K562 (cell line): ENCODE measurements at regions not wholly inside any gene's neighbourhood (a gene's known extent, or its start where the extent isn't known, plus 50 kb on each side); places are given as distances from the start of the nearest gene placed in this dataset.

Experiments
- ADNP ChIP-seq: fragments of 200-800 bp; sonication (Bioruptor generic); IDR thresholded peaks from 2 replicates; pipeline ENCODE4 v1.6.1; 2016; ENCODE audit warnings: missing genetic modification characterization, missing compliant biosample characterization
- ATF7 ChIP-seq: fragments of 450-650 bp; IDR thresholded peaks from 2 replicates; pipeline ENCODE4 v1.7.1; 2014; ENCODE audit warnings: mild to moderate bottlenecking, moderate library complexity
- BRF2 ChIP-seq: IDR thresholded peaks from 3 replicates; pipeline ENCODE4 v1.6.1; 2011; ENCODE audit warnings: borderline replicate concordance, mild to moderate bottlenecking; ENCODE audit not compliant: insufficient read length, insufficient read depth
- EGR1 ChIP-seq: fragments of 450-650 bp; conservative IDR thresholded peaks from 2 replicates; pipeline ENCODE4 v1.6.1; 2017; ENCODE audit warnings: mild to moderate bottlenecking
- EP300 ChIP-seq: IDR thresholded peaks from 2 replicates; pipeline ENCODE4 v1.6.1; 2012; ENCODE audit warnings: low read length, improper control_type of control experiment
- MYC ChIP-seq, 2 experiments: fragments of 250-450 bp in 1 of 2; sonication (Bioruptor Pico) in 1 of 2; IDR thresholded peaks; 2 replicates each; pipeline versions ENCODE4 v1.5.1 to v1.6.1; 2012 to 2021; ENCODE audit warnings: low read depth in 2 of 2, borderline replicate concordance in 1 of 2, improper control_type of control experiment in 1 of 2, low read length in 1 of 2, mild to moderate bottlenecking in 1 of 2, moderate library complexity in 1 of 2
- ZHX1 ChIP-seq: fragments of 150-350 bp; conservative IDR thresholded peaks from 2 replicates; pipeline ENCODE4 v1.6.1; 2014; ENCODE audit warnings: low read length

- TF ChIP-seq MYC (IDR thresholded peaks at IDR 0.05; ENCODE audit: low read depth, low read length) (no peak), MYC (CRISPR knock-in tag; IDR thresholded peaks at IDR 0.05; ENCODE audit: borderline replicate concordance, low read depth) (no peak), ZHX1 (no peak), ADNP (tag) (no peak), EP300 (no peak), ATF7 (no peak), BRF2 (no peak), EGR1 (no peak)
These were observed 75.8 kb upstream of the ZFP64 start for GRCh38 chr20:52267418-52267817.
